Right renal cortex interstitium (tissue), 3 donors: ENCODE measurements at regions not wholly inside any gene's neighbourhood (a gene's known extent, or its start where the extent isn't known, plus 50 kb on each side); places are given as distances from the start of the nearest gene placed in this dataset.
A peak's percentile ranks its signal among the peaks of the same experiment; 100 is the strongest.

Experiments used
- DNase-seq, 3 donors: peaks; one replicate each; pipeline ENCODE4 v3.0.0-alpha.2; 2013; ENCODE audit warnings: low read depth in 3 of 3, low spot score in 2 of 3

DNA sequence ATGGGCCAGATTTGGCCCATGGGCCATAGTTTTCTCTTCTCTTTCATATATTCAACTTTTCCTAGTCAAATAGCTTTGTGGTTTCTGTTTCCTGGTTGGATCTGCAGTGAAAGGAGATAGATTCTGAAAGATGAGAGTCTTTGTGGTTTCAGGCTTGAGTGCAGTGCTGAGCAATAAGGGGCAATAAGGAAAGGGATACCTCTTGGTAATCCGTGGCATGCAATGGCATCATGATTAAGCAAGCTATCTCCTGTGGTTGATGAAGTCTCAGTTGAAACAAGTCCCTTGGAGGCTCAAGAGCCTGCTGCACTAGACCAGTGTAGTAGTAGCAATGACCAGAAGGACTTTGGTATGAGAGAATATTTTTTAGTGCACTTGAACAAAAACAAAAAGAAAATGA is 187.7 kb upstream of the CNTNAP2 start:
- no peak for DNase-seq

DNA sequence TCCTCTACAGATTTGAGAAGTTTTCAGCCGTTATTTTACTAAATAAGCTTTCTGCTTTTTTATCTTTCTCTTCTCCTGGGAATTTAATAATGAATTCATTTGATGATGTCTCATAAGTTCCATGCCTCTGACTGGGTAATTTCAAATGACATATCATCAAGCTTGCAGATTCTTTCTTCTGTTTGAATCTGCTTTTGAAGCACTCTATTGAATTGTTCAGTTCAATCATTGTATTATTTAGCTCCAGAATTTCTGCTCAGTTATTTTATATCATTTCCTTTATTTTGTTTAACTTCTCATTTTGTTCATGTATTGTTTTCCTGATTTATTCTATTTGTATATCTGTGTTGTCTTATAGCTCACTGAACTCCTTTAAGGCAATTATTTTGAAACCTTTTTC is 196.9 kb upstream of the CNTNAP2 start:
- DNase-seq, result no peak

DNA sequence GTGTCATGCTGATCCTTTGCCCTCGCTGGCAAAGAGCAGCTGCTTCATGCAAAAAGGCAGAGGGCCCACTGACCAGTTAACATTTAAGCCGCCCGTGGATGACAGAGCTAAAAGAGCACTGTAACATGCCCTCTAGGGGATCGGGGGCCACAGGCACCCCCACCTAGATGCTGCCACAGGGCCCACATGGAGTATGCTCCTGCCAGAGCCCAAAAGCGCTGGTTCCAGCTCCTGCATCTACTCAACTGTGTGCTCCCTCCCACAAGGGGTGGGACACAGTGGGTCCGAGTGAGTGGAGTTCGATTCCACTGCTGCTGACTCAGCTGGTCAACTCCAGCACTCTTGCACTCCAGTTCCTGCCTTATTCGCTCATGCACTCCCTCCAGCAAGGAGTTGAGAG is 199.8 kb upstream of the CNTNAP2 start:
- DNase-seq, result no peak

DNA sequence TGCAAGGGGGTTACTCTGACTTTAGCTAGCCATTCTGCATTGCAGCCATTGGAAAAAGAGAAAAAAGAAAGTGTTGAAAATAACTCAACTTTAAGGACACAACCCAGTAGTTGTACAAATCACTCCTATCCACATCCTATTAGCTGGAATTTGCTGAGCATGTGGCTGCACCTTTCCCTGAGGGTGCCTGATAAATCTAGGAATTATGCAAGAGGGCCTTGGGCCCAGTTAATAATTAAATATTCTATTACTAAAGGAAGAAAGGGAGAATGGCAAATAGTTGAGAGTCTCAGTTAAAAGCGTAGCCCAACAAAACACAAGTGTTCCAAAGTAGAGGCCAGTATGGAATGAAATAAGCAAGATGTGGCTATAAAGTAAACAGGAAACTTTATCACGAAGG is 200.9 kb upstream of the CNTNAP2 start:
- DNase-seq, result peak in 2 of 3 donors; percentile 5 to 15

DNA sequence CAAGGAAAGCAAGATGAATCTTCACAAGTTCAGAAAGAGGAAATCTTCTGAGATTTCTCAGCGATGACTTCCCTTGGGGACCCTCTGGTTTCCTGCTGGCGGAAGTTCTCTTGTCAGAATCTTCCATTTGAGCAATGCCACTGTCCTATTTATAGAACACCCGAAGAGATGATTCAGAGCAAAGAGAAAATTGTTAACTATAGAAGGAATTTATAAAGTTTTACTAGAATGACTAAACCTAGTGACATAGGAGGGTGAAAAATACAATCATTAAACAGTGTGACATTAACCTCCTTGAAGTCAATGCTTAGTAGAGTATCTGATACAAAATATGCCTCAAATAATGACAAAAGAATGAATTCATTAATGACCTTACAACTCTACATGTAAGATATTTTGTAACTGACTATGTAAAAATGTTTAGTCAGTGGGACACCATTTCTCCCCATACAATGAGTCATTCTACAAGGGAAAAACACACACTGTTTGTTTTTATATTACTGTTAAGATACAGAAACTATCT is 206.5 kb upstream of the CNTNAP2 start:
- DNase-seq, result no peak

DNA sequence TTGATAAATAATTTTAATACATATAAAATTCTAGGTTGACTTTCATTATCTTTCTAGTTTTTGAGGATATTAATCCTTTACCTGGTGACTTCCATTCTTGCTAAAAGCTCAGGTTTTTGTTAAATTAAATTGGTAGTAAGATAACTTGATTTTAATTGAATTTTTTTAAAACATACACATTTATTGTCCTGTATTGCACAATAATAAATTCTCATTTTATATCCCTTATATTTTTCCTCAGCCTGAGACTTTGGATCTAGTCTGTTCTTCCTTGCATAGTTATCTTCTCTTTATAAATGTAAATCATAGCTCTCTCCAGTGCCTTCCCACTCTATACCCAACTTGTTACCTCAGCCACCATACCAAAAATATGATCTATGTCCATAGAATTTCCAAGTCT is 212.9 kb upstream of the CNTNAP2 start:
- no peak for DNase-seq

DNA sequence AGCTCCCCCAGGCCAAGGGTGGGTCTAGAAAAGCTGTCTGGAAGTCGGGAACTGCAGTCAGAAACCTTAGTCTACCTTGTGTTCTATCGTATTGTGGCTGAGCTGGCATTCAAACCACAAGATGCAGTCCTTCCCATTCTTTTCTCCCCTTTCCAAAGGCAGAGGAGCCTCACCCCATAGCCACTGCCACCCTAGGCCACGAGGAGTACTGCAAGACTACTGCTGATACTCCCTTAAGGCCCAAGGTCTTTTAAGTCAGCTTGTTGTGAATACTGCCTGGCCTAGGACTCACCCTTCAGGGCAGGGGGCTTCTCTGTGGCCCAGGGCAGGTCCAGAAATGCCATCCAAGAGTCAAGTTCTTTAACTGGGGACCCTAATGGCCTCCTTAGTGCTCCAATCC is 214.5 kb upstream of the CNTNAP2 start:
- no peak for DNase-seq

DNA sequence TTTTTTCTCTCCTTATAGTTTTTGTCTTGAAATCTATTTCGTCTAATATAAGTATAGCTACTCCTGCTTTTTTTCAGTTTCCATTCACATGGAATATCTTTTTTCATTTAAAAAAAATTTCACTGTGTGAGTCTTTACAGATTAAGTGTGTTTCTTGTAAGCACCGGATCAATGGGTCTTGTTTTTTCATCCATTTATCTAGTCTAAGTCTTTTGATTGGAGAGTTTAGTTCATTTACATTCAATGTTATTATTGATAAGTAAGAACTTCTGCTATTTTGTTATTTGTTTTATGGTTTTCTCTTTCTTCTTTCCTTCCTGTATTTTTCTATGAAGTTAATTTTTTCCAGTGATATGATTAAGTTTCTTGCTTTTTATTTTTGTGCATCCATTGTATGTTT is 216.7 kb upstream of the CNTNAP2 start:
- no peak for DNase-seq

DNA sequence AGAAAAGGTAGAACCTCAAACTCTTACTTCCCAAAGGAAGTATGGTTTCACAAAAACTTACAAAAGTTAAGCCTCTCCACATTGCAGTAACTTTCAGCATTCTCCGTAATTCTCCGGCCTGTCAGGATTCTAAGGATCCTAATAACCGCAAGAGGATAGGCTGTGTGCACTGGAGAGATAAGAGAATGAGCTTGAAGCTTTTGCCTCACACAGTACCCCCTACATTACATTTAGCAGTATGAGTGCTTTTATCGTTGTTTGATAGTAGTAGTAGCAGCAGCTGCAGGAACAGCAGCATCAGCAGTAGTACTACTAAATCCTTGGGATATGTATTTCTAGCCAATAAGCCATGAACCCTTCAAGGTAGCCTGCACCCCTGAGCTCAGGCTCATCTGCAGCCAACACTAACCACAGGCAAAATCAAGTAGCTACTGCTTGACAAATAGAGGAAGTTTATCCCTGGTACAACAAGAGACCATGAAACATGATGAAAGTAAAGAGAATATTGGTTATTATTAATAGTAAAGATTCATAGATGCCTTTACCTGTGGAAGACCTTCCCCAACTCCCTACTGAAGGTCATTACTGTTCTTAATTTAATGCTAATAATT is 222.6 kb upstream of the CNTNAP2 start:
- DNase-seq, result no peak

DNA sequence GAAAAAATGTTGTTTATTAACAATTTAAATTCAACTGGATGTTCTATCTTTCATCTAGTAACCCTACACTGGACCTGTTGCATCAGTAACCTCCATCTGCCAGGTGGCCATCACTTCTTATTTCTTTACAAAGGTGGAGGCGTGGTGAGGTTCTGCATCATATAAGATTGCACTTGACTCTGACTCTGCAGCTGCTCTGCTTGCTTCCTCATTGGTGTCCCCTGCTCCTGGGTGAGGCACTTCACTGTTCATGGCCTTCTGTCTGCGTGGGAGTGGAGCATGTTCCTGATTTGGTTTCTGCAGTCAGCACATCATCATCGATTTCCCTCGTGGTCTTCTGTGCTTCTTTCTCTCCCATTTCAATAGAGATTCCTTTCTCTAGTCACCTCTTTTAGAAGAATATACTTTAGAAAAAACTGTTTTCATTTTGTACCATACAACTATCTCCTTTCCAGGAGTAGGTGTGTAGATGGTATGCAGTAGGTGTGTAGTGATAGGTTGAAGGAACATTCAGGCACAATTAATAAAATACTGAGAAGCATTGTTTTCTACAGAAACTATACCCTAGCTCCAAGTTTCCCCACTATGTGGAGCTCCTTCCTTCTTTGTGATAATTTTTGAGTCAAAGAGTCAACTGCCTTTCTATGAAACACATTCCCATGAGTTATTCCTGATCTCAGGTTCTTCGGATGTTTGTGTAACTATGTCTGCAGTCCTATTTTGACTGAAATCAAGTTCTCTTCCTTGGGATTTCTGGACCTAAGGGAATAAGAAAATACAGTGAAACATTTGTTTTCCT is 231.7 kb upstream of the CNTNAP2 start:
- DNase-seq, result no peak

DNA sequence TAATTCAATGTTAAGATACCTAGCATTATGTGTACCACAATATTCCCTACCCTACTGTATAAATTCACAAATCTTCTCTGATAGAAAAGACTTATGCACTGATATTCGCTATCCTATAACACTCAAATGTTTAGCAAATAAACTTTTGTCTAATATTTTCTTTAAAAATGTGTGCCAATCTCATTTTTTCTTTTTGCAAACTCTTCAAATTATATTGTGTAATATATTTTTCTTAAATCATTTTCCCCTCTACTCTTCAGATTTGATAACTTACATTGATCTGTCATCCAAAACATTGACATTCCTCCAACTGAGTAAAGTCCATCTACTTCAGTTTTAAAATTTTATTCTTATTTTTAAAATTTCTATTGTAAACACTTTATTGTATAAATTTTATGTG is 240.2 kb upstream of the CNTNAP2 start:
- DNase-seq, result no peak

DNA sequence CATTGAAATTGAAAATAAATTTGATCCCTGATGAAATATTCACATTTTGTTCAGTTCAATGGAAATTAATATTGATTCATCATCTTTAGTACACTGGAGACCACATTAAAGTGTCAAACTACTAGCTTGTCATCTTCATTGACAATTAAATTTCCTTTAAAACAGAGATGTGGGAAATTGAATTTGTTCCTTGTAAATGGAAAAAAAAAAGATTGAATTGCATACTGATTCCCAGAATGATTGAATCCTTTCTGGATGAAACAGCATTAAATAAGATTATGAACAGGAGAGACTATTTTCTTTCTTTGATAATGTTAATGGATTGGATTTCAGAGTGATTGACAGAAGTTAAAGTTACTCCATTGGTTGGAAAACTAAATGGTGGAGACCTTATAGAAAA is 241.3 kb upstream of the CNTNAP2 start:
- no peak for DNase-seq

DNA sequence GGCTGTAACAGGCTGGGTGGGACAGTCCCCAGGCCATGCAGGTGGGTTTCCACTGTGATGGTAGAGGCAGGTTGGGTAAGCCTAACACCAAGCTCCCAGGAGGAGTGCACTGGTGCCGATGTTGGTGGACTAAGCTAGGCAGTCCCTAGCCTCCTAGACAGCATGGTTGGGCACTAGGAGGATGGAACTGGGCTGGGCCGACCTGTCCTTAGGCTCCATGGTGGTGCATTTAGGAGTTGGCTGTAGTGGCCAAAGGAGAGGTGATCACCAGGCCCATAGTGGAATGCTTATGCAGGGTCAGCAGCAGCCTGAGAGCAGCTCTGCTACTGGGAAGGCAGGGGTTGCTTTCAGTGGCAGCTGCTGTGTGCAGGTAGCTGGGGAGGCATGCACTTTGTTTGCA is 247.7 kb upstream of the CNTNAP2 start:
- DNase-seq, result no peak

DNA sequence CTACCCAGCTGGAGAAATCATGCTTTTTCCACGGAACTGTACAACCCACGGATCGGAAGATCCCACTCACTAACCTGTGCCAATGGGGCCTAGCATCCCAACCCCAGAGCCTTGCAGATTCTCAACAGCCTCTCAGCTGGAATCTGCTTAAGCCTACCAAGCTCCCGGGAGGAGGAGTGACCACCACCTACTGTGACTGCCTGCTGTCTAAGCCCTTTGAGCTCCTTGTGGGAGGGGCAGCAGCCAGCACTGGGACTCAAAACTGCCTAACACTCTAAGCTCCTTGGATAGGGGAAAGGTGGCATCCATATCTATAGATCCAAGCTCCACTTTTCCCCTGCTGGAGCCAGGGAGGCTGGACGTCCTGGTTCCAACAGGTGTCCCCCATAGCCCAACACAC is 254.4 kb upstream of the CNTNAP2 start:
- no peak for DNase-seq

DNA sequence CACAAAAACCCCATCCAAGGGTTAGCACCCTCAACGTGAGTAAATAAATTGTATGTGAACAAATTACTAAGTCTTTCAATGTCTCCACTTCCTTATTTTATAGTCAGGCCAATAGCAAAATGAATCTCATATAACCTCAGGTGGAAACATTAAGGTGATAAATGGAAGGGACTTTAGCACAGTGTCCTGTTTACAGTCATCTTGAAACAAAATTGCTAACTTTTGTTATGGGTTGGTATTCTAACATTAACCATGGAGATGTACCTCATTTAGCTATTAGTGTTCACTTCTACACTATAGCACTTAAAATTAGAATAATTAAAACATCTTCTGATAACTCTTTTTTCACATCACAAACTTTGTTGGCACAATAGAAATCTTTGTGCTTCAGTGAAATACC is 255.8 kb upstream of the CNTNAP2 start:
- DNase-seq, result no peak

DNA sequence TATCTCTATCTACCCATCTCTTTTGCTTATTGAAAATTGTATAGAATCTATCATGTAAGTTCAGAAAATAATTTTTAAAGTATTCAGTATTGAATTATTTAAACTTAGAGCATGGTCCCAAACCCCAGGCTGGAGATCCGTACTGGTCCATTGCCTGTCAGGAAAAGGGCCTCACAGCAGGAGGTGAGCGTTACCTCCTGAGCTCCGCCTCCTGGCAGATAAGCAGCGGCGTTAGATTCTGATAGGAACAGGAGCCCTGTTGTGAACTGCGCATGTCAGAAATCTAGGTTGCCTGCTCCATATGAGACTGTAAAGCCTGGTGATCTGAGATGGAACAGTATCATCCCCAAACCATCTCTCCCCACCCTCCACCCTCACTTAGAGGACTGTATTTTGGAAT is 266.0 kb upstream of the CNTNAP2 start:
- DNase-seq, result no peak

DNA sequence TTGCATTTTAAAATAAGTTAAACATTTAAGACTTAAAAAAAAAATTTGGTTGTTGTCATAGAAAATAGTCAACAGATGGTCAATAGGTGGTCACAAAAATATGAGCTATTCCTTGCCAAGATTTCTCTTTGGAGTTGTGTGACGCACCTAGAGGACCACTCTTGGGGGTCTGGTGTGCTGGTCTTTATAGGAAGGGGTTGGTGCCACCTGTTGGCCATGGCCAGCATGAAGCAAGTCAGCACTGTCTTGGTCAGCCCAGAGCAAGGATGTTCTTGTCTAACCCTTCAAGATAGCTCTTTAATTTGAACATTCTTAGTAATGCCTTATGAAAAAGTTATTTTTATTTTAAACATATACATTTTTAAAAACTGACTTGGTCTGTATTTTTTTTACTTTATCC is 267.9 kb upstream of the CNTNAP2 start:
- DNase-seq, result no peak

DNA sequence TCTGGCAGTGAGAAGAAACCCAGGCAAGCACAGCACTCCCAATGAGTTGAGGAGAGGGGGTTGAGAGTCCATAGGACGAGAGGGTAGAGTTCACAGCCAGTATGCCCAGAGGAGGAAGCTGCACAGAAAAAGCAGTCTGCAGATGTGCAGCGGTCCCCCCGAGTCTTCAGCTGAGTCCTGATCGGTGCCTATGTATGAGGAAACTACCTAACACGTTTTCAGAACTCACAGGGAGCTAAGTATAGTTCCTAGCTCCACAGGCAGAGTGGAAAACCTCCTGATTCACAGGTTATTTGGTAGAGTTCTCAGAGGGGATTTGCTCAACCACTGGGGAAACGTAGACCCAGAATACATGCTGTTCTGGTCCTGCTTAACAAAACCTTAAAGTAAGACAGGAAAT is 271.3 kb upstream of the CNTNAP2 start:
- DNase-seq, result no peak

DNA sequence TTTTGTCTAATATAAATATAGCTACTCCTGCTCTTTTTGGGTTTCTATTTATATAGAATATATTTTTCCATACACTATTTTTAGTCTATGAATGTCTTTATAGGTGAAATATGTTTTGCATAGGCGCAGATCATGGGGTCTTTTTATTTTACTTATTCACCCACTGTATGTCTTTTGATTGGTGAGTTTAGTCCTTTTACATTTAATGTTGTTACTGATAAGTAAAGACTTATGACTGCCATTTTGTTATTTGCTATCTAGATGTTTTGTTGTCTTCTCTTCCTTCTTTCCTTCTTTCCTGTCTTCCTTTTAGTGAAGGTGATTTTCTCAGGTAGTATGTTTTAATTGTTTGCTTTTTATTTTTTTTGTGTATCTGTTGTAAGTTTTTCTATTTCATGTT is 276.8 kb upstream of the CNTNAP2 start:
- DNase-seq, result no peak

DNA sequence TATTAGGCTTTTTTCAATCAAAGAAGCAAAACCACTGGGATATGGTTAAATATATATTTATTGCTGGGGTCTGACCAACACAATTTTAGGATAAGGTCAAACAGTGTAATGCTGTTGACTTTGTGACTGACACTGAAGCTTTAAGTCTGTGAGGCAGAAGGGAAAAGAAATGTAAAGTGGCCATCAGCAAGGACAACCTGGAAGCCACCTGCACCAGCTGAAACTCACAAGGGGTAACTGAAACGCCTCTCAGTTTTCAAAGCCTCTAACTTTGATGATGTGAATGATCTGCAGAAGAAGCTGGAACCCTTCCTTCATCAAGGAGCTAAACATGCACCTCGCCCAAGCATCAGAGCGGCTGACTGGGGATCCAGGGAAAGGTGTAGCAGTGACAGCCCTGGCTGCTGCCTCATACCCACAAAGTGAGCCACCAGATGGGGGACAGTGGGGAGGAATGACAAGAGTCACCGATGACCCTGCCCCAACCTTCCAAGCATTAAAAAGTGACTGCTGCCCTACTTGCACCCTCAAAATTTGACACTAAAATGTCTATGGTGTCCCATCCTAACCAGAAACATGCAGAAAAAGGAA is 284.9 kb upstream of the CNTNAP2 start:
- no peak for DNase-seq

DNA sequence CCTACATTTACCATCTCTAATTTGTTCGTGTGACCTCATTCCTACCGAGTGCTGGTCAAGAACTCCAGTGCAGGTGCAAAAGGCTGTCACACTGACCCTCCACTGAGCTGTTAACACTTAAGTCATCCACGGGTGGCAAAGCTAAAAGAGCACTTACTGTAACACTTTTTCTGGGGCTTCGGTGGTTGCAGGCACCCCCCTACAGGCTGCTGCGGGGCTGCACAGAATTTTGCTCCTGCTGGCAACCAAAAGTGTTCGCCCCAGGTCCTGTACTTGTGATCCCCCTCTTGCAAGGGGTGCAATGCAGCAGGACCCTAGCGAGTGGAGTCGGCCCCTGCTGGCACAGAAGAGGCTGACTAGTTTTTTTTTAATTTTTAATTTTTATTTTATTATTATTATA is 298.9 kb upstream of the CNTNAP2 start:
- no peak for DNase-seq

DNA sequence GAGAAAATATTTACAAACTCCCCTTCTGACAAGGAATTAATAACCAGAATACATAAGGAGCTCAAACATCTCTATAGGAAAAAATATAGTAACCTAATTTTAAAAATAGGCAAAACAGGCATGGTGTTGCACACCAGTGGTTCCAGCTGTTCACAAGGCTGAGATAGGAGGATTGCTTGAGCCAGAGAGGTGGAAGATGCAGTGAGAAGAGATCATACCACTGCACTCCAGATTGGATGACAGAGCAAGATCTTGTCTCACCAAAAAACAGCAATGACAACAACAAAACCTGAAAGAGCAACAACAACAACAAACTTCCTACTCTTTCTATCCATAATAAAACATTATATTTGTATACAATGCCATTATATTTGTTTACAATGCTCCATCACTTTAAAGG is 304.4 kb upstream of the CNTNAP2 start:
- no peak for DNase-seq
